NCI-H446 (cell line): ENCODE measurements at regions not wholly inside any gene's neighbourhood (a gene's known extent, or its start where the extent isn't known, plus 50 kb on each side); places are given as distances from the start of the nearest gene placed in this dataset.
"Not testable (repeated sequence)": the region's sequence is repeated elsewhere in the genome, so short reads cannot be mapped to it uniquely, and the experiment has no call there.

ENCODE experiments used
- DNase-seq, 2 experiments: peaks; one replicate each; lab custom pipeline; 2025; lab: John Stamatoyannopoulos, UW

- DNase-seq: no peak
Measured at GRCh38 chr3:182397164-182397563, 396.1 kb upstream of the ATP11B start.

DNA sequence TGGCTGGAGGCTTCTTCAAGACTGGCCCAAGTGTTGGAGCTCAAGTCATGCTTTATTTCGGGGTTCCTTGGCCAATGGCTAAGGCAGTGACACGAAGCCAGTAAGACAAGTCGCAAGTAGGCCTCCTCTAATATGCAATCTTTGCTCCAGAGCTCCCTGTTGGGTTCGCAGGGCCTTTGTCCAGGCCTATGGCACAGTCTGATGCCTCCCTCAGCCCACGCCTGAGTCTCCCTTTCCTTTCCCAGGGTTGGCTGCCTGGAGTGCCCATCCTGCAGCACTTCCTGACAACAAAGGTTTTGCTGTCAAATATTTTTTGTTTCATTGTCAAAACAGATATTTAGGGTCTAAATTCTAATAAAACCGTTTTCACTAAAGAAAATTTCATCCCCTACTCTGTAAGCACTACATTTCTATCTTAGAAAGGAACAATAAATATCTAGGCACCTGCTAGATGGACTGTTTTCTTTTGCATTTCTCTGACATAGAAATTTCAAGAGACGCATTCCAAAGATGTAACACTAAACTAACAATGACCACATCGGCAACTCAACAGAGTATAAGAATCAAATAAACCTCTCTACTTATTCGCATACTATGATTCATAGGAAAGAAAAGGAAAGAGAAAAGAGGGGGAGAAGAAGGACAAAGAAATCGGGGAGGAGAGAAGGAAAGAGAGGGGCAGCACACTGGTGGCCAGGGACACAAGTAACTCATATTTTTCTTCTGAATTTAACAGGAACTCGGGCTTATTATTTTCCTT lies 393.1 kb upstream of the ATP11B start:
- DNase-seq: no peak

DNA sequence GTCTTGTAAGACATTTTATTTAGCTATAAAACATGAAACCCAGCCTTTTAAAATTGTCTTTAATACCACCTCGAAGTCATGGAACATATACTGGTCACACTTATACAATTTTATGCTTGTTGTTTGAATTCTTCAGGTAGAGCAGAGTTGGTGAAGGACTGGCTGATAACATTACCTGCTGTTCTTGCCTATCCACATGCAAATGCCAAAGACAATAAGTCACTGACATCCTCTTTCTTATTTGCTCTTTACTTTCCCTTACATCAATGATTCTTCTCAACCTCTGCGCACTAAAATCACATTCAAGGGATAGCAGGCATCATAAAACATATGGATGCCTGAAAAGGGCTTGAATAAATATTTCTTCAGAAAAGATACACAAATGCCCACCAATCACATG lies 392.5 kb upstream of the ATP11B start:
- no peak for DNase-seq

DNA sequence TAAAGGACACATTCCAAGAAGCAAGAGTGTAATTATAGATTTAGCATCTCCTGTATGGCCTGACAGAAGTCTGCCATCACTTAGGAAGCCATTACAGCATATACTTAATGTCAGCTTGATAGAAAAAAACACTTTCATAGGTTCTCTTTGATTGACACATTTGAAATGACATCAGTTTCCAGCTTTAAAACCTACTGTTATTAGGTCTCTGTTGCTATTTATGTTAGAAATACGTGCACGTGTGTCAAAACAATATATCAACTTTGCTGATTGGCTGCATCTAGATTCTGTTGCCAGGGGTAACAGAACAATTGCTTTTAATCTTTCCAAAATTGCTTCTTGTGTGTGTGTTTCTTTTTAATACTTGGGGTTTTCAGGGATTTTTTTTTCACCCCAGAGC lies 389.3 kb upstream of the ATP11B start:
- DNase-seq: no peak

DNA sequence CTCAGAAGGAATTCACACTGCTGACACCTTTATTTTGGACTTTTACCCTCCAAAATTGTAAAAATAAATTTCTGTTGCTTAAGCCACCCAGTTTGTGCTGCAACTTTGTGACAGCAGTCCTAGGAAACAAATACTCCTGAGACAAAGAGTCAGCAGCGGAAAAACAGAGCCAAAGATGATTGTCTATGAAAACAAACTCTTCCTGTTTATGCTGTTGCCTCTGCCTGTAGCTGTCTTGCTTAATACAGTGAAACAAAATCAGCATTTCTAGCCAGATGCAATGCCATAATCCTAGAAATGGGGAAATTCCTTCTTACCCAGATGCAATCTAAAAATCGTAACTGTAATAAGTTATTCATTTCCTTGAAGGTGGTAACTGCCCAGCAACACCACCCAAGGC lies 387.5 kb upstream of the ATP11B start:
- DNase-seq: no peak

DNA sequence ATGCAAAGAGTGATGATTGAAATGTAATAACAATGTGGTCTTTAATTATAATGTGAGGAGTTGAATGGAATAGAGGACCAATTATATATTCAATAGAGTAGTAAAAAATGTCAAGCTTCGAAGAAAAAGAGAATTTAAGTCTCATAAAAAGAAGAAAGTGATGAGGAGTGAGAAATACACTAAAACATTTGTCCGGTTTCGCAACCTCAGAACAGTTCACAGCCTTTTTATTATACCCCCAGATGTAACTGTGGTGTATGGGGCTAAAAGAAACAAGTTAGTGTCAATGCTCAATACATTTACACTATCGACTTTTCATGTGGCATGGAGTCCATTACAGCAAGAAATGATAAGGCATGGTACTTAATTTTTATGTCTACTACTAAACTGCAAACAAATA lies 386.5 kb upstream of the ATP11B start:
- no peak for DNase-seq

DNA sequence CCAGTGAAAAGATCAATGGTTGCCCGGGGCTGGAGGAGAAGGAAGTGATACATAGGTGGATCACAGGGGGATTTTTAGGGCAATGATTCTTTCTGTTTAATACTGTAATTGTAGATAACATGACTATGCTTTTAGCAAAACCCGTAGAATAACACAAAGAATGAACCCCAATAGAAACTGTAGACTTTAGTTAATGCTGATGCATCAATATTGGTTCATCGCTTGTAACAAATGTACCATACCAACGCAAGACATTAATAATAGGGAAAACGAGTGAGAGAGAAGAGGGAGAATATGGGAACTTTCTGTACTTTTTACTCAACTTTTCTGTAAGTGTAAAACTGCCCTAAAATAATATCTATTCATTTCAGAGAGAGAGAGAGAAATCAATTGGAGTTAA lies 383.3 kb upstream of the ATP11B start:
- no peak for DNase-seq

GRCh38 chr3:182412066-182412465 lies 381.2 kb upstream of the ATP11B start:
- DNase-seq: no peak

DNA sequence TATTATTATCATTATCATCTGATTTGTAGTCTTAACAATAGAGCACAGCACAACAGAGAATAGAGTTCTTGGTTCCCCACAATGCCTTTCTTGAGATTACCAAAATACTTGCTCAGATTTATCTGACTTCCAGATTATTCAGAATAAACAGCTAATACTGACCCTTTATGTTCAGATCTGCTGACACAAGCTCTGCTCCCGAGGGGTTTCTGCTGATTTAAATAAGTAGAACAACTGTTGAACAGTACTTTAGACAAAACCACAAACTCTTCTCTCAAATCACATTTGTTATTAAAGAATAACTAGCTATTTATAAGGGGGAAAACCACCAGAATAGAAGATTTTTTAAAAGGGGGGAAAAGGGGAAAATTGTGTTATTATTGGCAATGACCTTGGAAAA lies 380.2 kb upstream of the ATP11B start:
- no peak for DNase-seq

GRCh38 chr3:182413682-182414081 lies 379.6 kb upstream of the ATP11B start:
- no peak for DNase-seq

GRCh38 chr3:182414586-182414985 lies 378.7 kb upstream of the ATP11B start:
- DNase-seq: peak in 1 of 2 experiments; percentile 61

- DNase-seq: no peak
Measured at GRCh38 chr3:182420741-182421140, 372.6 kb upstream of the ATP11B start.

DNA sequence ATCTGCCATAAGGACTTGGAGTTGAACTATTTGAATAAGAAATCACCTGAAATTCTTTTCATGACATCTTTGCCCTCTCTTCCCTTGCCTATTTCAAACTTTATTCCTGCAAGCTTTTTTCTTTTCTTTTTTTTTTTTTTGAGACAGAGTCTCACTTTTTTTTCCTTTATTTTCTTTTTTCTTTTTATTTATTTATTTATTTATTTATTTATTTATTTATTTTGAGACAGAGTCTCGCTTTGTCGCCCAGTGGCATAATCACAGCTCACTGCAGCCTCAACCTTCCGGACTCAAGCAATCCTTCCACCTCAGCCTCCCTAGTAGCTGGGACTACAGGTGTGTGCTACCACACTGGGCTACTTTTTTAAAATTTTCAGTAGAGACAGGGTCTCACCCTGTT lies 369.3 kb upstream of the ATP11B start:
- DNase-seq: no peak

- DNase-seq: not testable (repeated sequence)
Measured at GRCh38 chr3:182425926-182426718, 367.2 kb upstream of the ATP11B start.

DNA sequence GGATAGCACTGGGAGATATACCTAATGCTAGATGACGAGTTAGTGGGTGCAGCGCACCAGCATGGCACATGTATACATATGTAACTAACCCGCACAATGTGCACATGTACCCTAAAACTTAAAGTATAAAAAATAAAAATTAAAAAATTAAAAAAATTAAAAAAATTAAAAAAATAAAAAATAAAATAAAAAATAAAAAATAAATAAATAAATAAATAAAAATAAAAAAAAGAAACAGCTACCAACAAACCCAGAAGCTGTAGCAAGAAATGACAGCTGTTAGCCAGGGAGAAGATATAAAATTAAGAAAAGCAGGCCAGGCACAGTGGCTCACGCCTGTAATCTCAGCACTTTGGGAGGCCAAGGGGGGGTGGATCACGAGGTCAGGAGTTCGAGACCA lies 361.3 kb upstream of the ATP11B start:
- DNase-seq: not testable (repeated sequence)

DNA sequence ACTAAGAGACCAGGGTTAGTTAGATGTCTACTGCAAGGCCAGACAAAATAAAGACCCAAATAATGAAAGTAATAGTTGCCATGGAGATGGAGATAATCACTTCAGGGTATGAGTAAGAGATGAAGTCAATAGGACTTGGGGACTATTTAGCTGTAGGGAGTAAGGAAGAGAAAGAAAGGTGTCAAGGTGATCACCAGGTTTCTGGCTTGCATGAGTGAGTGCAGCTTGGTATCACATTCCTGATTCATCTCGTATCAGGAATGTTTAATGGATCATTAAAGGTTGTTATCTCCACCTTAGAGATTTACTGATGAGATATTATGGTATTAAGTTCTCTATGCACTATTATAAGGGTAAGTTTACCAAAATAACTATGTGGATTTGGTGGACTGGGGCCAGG lies 357.4 kb upstream of the ATP11B start:
- DNase-seq: no peak

- DNase-seq: no peak
Measured at GRCh38 chr3:182436547-182436946, 356.8 kb upstream of the ATP11B start.

GRCh38 chr3:182438398-182438797 lies 354.9 kb upstream of the ATP11B start:
- DNase-seq: no peak

DNA sequence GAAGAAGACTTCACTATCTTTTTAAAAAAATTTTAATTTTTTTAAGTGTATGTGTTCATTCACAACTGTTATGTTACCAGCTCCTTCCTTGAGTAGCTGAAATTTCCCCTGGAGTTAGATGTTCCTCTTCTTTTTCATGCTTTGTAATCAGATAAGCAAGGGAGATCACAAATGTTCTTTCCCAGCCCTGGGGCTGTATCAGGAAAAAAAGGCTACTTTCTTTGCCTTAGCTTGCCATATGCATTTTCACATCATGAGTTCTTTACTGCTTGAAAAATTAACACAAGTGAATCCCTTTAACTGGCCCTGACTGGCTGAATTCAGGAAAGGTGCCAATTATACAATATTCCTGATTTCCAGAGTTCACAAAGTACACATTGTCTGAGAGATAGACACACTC lies 353.2 kb upstream of the ATP11B start:
- no peak for DNase-seq

DNA sequence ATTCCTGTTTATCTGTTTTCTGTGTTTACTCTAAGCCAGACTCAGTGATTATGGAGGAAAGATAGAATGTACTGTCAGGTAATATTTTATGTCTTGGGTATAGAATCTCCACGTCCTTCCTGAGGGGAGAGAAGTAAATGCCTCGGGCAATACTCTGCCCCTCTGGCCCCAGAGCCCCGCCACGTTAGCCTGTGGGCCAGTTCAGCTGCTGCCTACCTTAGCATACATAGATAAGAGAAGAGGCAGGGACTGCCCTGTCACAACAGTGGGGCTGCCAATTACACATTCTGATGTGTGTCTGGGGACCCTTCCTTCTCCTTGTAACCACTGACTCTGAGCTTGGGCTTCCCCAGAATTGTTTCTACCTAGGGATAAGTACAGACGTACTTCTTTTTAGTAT lies 347.7 kb upstream of the ATP11B start:
- DNase-seq: no peak

- DNase-seq: no peak
Measured at GRCh38 chr3:182450942-182451787, 342.1 kb upstream of the ATP11B start.

DNA sequence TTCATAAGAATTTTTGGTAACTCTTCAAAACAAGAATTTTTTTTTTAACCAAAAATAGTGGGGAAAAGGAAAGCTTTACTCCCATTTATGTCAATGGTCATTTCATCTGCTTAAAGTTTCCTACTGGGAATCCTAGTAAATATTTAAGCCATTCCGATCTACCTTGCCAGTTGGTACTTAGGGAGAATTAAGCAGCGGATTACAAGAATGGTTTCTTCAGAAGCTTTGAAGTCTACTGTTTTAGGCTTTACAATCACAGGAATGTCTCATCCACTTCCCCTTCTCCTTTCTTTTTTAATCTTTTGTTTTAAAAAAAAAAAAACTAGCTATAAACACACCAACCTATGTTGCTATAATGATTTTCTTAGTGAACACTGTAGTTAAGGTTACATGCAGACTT lies 341.4 kb upstream of the ATP11B start:
- no peak for DNase-seq

DNA sequence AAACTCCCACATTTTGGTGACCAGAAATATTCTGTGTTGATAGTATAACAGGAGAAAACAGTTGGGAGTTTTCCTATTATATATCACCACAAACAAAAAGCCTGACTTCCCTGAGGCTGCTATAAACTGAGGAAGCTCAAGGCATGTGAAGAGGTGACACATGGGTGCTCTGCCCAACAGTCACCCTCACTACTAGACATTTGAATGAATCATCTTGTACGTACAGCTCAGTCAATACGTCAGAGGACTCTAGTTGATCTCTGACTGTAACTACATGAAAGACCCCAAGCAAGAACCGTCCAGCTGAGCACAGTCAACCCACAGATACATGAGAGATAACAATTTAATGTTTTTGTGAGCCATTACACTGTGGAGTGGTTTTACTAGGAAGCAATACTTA lies 338.3 kb upstream of the ATP11B start:
- DNase-seq: no peak
